ENCODE measurements at regions not wholly inside any gene's neighbourhood (a gene's known extent, or its start where the extent isn't known, plus 50 kb on each side); places are given as distances from the start of the nearest gene placed in this dataset.

DNA sequence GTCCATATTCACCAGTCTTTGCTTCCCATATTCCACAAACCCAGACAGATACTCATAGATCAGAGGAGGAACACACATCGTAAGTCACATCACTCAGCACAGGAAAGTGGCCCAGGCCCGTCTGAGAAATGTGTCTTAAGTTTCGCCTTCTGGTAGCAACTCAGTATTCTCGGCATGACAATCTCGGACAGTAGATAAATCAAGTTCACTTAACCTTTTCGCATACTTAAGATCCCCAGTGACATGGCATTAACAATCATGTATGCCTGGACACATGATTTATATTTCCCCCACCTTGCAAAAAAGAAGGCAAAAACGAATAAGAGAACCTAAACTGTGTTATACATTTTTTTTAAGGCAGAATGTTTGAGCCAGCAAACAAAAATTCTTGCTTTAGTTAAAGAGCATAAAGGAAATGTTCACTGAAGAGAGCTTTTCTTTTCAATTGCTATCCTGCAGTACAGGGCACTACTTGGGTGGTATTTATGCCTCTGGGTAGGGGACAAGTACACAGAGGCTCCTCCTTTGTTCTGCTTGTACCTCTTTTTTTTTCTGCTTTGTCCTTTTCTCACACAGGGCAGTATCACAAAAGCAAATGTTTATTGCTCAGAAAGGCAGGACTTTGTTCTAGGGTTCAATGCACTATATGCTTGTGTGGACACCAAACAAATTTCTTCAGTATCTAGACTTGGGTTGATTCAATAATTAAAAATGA lies 360.6 kb downstream of the TDRD3 start:
- DNase-seq (ENCODE audit: insufficient read length, low spot score), result no peak
- TF ChIP-seq, protein P1, sequence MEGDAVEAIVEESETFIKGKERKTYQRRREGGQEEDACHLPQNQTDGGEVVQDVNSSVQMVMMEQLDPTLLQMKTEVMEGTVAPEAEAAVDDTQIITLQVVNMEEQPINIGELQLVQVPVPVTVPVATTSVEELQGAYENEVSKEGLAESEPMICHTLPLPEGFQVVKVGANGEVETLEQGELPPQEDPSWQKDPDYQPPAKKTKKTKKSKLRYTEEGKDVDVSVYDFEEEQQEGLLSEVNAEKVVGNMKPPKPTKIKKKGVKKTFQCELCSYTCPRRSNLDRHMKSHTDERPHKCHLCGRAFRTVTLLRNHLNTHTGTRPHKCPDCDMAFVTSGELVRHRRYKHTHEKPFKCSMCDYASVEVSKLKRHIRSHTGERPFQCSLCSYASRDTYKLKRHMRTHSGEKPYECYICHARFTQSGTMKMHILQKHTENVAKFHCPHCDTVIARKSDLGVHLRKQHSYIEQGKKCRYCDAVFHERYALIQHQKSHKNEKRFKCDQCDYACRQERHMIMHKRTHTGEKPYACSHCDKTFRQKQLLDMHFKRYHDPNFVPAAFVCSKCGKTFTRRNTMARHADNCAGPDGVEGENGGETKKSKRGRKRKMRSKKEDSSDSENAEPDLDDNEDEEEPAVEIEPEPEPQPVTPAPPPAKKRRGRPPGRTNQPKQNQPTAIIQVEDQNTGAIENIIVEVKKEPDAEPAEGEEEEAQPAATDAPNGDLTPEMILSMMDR (IDR thresholded peaks at IDR 0.05; ENCODE audit: insufficient read depth, missing control alignments), result no peak
- FAIRE-seq, result no peak

DNA sequence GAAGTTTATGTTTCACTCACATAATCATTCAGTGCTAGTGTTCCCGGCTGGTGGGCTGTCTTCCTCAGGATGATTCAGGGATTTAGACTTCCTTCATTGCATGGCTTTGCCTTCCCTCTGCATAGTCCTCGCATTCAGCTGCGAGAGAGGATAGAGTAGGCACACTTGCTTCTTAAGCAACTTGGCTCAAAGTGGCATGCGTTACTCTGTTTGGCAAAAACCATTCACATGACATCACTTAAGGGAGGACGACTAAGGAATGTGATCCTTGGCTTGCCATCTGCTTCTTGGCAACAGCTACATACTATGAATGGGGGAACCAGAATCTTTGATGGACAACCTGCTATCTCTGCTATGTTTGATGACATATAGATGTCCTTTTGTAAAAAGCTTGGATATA lies 359.3 kb downstream of the TDRD3 start:
- FAIRE-seq, result peak; percentile 38
- no peak for DNase-seq (ENCODE audit: insufficient read length, low spot score)
- TF ChIP-seq, protein P1 (IDR thresholded peaks at IDR 0.05; ENCODE audit: insufficient read depth, missing control alignments), result no peak

DNA sequence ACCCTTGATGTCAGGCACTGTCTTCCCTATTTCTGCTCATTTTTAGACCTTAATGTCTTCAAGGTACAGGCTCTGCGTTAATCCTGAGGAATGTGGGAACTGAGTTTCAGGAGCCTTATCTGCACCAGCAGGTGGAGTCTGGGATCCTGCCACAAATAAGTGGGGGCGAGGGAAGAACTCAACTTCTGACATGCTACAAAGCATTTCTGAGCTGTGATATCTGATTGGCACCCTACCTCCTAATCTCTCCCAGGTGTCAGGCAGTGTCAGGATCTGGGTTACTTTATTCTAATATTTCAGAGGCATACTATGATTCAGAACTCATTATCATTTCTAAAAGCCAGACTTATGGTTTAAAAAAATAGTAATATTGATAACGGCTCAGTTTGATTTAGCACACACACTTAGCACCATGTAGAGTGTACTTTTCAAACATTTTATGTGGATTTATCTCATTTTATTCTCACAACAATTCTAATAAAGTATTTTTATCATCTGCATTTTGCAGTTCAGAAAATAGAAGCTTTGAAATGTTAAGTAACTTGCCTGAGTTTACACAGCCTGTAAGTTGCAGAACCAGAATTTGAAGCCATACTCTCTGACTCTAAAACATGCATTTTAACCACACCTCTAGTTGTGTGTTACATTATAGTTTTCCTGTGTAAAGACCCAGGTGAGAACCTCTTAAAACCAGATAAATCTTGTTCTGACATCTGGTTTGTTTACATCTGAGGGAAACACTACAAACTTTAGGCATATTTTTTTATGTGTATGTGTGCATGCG lies 358.6 kb downstream of the TDRD3 start:
- TF ChIP-seq, protein P1 (IDR thresholded peaks at IDR 0.05; ENCODE audit: insufficient read depth, missing control alignments), result no peak
- DNase-seq (ENCODE audit: insufficient read length, low spot score), result no peak
- no peak for FAIRE-seq

DNA sequence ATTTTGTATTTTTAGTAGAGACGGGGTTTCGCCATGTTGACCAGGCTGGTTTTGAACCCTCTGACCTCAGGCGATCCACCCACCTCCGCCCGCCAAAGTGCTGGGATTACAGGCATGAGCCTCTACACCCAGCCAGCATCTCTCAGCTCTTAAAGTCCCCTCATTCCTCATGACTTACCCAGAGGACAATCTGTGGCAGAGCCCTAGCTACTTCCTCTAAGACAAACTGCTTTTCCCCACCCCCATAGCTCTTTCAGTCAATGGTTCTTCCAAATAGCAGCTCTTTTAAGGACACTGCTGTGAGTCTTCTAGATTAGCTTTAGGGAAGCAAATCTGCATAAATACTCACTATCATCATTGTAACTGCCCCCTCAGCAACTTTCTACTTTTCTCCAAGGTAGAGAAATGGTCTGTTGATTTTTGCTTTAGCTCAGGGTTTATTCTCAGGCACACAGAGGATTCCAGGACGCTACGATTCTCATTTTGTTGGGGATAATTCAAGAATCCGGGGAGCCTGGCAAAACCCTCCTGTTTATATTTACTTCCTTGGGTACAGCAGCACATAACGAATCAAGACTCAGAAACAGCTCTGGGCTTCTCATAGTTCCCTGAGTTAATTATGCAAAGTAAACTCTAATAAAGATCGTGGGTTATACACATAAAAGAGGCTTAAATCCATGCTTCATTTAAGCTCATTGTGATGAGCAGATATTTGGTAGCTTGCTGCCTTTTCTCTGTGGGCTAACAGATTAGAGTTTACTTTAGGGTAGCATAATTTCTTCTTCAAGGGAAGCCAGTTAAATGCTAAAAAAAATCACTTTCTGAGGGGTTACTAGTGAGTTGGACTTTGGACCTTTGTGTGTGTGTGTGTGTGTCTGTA lies 357.4 kb downstream of the TDRD3 start:
- TF ChIP-seq, protein P1 (IDR thresholded peaks at IDR 0.05; ENCODE audit: insufficient read depth, missing control alignments), result no peak
- DNase-seq (ENCODE audit: insufficient read length, low spot score), result no peak
- FAIRE-seq, result no peak

DNA sequence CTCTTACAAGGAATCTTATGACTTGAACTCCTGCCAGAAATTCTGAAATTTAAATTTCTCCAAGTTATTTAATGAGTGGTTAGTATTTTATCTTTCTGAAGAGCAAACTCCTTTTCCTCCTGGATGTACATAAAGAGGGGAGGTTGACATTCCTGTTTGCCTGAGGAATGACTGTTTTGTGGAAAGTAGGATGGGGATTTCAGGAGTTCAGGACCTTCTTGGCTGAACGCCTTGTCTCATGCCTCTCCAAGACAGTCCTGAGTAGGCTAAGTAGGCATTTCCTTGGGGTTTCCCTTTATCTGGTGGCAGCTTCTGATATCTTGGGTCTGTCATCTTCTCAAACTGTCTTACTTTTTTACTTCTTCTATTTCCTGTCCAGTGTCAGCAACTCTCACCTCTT lies 356.6 kb downstream of the TDRD3 start:
- FAIRE-seq, result no peak
- TF ChIP-seq, protein P1 (IDR thresholded peaks at IDR 0.05; ENCODE audit: insufficient read depth, missing control alignments), result no peak
- no peak for DNase-seq (ENCODE audit: insufficient read length, low spot score)

DNA sequence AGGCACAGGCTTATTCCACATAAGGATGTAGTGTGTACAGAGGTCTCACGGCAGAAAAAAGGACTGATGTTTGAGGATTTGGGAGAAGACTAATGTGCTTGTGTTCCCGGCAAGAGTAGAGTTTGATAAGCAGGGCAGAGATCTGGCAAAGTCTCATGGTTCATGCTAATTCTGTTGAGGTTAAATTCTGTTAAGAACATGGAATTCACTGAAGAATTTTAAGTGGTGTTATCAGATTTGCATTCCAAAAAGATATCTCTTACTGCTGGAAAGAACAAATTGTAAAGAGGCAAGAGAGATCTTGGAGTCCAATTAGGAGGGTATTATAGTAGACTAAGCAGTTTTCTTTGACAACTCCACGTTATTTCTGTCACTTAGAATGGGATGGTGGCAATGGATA lies 348.3 kb downstream of the TDRD3 start:
- TF ChIP-seq, protein P1 (IDR thresholded peaks at IDR 0.05; ENCODE audit: insufficient read depth, missing control alignments), result no peak
- FAIRE-seq (no peak), DNase-seq (ENCODE audit: insufficient read length, low spot score) (no peak)

Data from D721Med (cell line).